ENCODE measurements at regions not wholly inside any gene's neighbourhood (a gene's known extent, or its start where the extent isn't known, plus 50 kb on each side); places are given as distances from the start of the nearest gene placed in this dataset.
A peak's percentile ranks its signal among the peaks of the same experiment; 100 is the strongest.

DNA sequence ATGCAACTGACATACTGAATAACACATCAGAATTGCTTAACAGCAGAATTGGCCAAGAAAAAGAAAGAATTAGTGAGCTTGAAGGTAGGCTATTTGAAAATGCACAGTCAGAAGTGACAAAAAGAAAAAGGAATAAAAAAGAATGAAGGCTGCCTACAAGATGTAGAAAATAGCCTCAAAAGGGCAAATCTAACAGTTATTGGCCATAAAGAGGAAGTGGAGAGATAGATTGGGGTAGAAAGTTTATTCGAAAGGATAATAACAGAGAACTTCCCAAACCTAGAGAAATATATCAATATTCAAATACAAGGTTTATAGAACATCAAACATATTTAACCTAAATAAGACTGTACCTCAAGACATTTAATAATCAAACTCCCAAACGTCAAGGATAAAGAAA is 67.5 kb downstream of the ATP6V1G3 start:
- no peak for DNase-seq (ENCODE audit: low spot score)

DNA sequence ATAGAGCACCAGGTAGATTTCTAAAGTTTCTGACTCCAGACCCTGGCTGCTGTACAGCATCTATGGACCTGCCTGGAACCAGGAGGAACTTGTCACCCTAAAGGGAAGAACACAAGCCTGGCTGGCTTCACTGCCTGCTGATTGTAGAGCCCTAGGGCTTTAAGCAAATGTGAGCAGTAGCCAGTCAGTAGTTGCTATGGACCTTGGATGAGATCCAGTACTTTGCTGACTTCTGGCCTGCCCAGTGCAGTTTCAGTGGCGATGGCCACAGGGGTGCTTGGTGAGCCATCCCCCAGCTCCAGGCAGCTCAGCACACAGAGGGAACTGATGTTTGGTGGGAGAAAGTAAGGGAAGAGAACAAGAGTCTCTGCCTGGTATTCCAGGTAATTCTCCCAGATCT is 68.4 kb downstream of the ATP6V1G3 start:
- DNase-seq (ENCODE audit: low spot score): no peak

DNA sequence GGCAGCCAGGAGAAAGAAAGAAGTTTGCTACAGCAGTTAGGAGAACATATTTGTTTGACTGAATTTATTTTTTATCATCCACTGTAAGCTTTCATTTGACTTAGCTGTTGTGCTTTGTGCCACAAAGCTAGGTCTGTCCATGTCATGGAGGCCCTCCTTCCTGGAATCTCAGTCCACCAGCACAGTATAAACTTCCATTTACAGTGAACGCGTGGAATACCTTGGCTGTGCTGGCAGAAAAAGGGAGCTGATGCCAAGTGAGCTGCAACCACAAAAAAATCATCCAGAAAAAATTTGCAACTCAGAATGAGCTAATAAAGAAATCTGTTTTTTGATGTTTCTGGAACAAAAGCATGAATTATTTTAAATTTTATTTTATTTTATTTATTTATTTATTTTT is 72.6 kb downstream of the ATP6V1G3 start:
- DNase-seq (ENCODE audit: low spot score): no peak

DNA sequence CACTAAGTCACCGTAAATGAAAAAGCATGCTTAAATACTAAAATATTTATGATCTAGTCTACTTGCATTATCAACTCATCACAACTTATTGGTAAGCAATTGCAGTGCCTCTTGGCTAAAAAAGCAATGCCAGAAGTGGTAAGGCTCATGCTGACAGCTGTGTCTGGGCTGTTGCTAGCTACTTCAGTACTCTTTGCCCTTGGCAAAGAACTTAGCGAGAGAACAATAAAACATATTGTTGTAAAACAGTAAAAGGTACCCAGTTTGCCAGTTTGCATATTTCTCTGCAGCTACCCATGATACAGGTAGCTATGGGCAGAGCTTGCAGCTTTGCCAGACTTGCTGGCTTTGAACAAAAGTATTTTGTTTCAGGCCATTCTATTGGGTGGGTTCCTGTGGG is 73.1 kb downstream of the ATP6V1G3 start:
- DNase-seq (ENCODE audit: low spot score): no peak

DNA sequence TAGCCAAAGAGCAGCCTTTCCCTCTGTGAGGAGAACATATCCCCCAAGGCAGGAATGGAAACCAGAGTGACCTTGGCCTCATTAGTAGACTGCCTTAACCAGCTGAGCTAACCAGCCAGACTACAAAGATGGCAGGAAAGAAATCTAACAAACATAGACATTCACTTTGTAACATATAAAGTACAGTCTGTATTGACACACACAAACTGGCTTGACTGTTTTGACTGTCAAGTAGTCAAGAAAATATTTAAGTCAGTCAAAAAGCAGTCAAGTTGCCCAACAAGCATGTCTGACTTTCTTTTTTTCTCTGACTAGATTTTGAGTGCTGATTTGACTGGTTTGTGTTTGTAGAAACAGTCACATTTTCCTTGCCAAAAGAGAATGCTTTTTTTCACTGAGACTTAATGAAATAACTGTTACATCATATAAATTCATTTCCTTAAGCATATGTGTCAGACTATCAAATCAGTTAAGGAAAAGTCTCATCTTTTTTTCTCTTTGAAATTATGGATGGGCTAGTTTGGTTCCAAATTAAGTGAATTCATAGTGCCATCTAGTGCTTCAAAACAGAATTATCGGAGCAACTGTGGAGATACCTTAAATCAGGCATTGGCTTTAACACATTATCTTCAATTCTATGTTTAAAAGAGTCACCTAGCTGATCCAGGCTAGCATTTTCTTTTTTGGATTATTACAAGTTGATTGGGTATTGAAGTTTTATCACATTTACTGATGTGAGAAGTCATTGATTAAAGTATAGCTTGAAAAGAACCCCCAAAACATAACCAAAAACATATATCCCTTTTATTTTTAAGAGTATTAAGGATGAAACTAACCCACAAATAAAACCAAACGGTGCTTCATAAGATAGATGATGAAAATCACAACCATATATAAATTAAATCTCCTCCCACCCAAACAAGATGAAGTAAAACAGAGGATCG is 75.0 kb downstream of the ATP6V1G3 start:
- DNase-seq (ENCODE audit: low spot score): no peak

DNA sequence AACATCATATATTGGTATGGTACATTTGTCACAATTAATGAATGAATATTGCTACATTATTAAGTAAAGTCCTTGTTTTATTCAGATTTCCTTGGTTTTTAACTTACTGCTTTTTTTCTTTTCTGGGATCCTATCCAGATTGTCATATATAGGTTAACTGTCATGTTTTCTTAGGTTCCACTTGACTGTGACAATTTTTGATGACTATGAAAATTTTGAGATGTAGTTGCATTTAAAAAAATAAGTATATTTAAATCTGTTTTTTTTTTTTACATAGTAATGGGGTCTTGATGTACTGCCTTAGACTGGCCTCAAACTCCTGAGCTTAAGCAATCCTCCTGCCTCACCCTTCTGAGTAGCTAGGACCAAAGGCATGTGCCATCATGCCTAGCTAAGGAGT is 76.8 kb downstream of the ATP6V1G3 start:
- DNase-seq (ENCODE audit: low spot score): no peak

DNA sequence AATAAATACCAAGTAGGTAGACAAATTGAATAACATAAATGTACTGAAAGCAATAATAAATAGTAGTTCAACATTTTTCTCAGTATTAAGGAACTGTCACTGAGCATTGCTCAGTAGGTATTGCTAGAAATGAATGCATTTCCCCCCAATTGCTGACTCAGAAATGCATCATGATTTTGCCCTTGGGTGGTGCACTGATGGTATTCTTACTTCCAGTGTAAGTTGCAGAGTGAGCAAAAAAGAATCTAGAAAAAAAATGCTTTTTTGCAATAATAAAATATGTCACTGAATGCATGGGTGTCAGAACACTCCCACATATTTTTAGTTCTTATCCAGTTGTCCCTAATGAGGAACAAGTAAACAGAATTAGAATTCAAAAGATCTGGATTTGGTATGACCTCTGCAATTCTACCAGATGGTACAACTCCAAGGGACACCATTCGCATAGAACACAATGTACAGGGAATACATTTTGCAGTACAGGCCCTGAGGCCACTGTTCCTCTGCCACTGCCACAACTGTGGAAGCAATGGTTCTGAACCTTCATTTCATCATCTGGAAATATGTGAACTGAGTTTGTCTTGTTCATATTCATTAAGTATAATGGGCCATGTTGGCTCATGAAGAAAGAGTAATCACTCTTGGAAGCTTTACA is 78.0 kb downstream of the ATP6V1G3 start:
- no peak for DNase-seq (ENCODE audit: low spot score)

DNA sequence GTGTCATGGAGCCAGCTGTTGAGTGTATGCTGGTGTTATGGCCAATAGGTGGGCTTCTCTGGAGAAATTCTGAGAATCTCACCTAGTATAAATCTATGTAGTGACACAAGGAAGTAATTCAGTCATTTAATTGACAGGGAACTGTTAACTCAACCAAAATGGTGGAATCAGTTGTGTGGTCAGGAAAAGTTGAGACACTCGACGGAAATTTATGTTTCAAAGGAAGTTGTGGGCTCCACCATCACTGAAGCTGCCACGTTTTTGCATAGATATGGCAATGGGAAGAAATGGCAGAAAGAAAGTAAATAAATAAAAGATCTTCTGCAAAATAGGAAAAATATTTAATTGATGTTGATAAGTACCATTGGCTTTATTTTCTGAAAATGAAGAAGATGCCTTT is 84.5 kb downstream of the ATP6V1G3 start:
- no peak for DNase-seq (ENCODE audit: low spot score)

DNA sequence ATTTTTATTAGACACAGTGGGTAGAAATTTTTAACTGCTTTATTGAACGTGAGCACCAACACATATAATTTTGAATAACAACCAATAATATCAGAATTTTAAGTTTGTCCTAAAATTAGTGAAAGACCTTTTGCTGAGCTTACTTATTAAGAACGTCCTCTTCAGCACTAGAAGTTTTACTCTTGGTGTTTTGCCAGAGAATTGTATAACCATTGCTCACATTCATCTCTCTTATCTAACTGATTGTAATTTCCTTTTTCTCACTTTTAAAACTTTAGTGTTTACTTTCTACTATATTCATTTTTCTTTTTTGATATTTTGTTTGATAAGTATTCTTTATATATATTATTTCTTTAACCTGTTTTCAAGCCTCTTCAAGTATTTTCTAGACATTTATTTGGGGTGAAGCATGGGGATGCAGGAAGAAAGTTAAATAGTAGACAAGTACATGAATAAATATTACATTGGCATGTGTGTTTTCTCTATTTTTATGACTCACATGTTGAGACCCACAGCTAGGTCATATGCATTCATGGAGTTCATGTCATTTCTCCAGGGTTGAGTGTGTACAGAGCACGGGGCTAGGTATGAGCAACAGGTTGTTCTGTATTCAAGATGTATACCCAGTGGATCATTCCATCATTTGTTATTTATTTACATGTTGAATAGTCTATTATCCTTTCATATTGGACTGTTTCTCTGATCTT is 90.6 kb downstream of the ATP6V1G3 start:
- DNase-seq (ENCODE audit: low spot score): no peak

DNA sequence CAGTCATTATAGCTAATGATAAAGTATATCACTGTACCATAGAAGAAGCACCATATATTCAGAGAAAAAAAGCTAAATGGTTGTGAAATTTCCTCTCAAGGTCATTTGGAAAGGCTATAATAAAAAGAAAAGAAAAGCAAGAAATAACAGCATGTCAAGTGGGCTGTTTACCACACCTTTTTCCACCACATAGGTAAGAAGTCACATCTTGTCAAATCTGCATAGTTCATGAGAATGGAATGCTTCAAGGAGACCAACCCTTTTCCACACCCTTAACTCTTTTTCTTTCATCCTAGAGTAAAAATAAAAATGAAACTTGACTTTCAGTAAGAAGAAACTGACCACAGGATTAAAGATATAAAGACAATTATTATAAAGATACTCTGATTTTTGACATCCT is 91.2 kb downstream of the ATP6V1G3 start:
- DNase-seq (ENCODE audit: low spot score): no peak

DNA sequence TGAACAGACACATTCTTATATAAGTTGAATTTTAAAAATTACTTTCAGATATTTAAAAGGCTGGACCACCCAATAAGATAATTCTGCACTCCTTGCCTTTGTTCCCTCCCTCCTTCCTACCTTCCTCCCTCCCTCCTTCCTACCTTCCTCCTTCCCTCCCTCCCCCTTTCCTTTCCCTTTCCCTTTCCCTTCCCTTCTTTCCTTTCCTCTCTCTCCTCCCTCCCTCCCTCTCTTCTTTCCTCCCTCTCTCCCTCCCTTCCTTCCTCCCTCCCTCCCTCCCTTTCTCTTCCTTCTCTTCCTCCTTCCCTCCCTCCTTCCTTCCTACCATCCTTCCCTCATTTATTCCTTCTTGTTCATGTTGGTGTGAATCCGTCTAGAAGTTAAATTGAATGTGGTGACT is 93.0 kb downstream of the ATP6V1G3 start:
- DNase-seq (ENCODE audit: low spot score): no peak

DNA sequence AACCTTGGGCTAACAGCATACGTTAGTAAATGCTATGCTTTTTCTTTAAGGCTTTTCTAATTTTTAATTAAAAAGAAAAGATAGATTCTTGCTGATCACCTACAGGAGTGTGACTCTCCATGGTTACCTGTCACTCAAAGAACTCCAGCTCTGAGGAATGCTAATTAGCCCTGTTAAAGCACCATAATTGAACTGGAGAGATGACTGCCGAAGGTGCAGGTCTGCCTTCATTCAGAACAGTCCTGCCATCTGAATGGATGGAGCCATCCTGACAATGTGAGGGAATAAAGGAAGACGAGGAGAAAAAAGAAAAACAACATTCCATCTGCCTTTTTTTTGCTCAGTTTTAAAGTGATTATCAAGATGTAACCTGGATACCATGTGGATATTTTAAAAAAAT is 94.6 kb downstream of the ATP6V1G3 start:
- DNase-seq (ENCODE audit: low spot score): no peak

DNA sequence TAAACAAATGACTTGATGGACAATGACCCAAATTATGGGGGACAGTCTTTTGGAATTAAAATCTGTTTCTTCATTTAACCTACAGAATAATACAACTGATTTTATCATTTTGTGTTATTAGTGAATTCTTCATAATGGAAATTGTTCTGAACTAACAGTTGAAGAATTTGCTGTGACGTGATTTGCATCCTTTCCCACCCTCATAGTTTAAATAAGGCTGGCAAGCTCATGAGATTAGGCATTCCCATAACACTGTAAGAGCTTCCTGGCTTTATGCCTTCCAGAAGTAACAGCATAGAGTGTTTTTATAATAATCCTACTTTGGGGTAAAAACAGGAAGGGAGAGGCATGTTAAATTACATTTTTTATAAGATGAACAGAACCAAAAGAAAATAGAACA is 95.7 kb downstream of the ATP6V1G3 start:
- no peak for DNase-seq (ENCODE audit: low spot score)

DNA sequence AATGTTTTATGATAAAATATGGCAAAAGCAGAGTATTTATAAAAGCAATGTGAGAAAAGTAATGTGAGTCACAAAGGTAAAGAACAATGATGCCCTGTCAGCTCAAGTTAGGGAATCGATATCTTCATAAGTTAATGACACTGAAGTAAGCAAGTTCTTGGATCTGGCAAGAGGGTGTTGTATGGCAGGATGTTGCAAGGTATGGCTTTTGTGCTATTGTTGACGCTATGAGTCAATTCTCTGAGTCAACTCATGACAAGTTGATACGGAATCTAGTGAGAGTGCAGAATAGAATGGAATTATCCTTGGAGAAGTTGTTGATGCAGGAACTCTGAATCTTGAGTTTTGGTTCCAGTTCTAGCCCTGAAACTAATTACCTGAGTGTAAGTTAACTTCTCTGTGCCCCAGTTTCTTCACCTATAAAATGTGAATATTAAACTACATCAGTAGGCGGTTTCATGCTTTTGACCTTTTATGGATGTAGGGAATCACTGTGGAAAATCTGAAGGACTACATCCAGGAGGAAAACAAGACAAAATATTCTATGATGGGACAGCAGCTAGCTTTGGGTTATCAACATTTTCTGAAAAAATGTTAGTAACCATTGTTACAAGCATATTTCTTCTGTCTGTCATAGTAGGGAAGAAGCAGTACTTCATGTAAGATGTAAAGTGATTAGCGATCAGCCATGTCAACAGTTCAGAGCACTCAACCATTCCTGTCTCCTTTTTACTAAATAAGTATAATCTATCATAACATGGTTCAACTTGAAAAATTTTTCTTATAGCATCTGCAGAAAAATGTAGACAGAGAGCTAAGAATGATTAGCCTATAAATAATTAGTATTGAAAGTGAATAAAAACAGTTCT is 96.9 kb downstream of the ATP6V1G3 start:
- peak; percentile 66 for DNase-seq (ENCODE audit: low spot score)

DNA sequence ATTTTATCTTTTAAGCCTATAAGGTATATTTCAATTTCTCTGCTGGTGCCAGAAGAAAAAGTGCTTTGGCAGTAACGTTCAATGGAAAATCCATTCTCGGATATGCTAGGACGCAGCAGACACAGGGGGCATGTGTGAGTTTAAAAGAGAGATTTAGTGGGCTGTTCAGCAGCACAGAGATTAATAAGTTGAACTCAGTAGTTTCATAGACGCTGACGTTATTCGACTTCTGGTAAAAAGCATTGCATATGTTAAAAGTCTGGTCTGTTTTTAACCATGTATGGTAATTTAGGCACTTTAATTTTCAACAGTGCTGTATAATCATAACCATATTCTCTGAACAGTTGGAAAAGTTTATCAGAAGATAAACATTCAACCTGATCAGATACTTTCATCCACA is 99.6 kb downstream of the ATP6V1G3 start:
- DNase-seq (ENCODE audit: low spot score): no peak

DNA sequence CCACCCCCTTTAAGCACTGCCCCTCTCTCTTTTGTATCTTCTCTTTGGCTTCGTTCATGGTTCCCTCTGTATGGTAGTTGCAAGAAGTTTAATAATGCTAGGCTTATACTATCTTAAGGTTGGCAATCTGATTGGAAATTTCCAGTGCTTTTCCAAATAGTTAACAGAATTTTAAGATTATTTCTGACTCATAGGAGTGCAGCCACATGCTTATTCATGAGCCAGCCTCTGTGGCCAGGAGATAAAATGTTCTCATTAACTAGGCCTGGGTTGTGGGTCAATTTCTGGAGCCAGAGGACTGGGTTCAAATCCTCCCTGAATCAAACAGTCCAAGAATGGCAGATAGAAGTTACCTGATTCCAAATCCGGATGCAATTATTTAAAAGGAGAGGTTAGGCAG is 103.1 kb downstream of the ATP6V1G3 start:
- no peak for DNase-seq (ENCODE audit: low spot score)

DNA sequence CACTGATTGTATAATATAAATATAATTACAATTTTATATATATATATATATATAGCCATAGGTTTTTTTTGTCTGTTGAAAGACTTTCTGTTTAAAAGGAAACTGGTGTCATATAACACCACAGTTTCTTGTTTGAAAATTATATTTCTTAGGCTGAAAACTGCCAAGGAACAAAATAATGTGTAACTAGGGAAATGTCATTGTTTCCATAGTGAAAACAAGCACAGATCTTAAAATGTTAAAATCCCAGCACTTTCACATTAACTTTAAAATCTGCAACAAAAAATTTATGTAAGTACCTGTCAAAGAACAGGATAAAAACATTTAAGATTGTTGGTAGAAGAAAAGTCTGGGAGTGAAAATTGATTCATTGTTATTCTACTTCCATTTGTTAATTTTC is 104.2 kb downstream of the ATP6V1G3 start:
- DNase-seq (ENCODE audit: low spot score): no peak

DNA sequence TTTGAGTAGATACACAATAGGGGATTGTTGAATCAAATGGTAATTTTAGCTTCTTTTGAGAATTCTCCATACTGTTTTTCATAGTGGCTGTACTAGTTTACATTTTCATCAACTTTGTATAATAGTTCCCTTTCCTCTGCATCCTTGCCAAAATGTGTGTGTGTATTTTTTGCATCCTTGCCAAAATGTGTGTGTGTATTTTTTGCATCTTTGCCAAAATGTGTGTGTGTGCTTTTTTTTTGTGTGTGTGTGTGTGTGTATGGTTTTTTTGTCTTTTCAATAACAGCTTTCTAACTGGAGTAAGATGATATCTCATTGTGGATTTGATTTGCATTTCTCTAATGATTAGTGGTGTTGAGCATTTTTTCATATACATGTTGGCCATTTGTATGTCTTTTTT is 105.4 kb downstream of the ATP6V1G3 start:
- no peak for DNase-seq (ENCODE audit: low spot score)

DNA sequence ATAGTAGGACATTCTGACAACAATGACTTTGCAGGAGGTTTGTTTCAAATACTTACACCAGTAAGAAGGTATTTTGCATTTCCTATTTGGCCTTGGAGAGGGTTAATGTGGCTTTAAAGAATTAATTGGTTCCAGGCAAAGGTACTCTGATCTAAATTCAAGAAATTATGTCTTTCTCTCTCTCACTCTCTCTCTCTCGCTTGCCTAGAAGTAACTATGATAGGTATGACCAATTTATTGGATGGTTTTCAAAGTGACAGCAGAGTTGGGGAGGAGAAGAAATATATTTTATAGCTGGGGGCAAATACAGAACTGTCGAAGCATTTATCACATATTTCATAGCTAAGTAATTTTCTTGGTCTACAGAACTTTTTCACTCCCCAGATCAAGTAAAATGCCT is 116.0 kb downstream of the ATP6V1G3 start:
- no peak for DNase-seq (ENCODE audit: low spot score)

DNA sequence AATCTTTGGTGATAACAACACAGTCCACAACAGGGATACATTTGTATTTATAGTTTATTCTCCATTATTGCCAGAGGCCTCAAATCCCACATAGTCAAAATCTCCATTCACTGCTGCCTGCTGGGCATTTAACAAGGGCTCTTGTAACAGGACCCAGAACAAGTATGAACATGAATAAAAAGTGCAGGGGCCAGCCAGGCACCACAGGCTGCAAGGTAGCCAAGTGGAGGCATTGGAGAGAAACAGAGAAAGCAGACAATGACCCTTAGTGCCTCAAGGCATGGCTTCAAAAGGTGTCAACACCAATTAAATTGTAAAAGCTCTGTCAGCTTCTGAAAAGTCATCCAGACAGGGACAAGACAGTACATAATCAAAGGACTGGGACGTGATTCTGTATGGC is 116.8 kb downstream of the ATP6V1G3 start:
- no peak for DNase-seq (ENCODE audit: low spot score)

DNA sequence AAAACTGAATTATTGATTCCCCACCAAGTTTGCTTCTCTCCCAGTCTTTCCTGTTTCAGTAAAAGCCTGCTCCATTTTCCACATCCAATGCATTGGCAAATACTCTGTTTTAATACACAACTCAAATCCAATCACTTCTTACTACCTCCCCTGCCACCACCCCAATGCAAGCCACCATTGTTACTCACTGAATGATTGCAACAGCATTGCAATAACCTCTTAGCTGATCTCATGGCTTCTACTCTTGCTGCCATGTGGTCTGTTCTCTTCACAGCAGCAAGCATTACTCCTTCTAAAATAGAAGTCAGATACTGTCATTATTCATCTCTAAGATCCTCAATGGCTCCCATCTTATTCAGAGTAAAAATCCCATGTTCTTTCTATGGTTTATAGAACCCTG is 123.4 kb downstream of the ATP6V1G3 start:
- no peak for DNase-seq (ENCODE audit: low spot score)

DNA sequence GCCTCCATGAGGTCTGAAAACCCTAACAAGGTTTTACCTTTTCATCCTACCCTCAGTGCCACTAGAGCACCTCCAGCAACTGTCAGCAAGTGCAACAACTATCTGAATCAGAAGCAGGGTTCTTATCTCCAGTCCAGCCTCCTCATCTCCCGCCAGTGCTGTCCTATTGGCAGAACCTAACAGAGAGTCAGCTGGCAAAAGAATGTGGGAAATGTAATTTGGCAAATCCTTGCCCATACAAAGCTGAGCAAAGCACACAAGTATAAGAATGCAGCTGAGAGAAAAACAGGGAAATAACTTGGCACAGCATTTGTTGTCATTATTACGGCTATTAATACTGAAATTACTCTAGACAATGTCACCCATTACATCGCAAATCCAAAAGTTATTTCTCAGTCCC is 124.2 kb downstream of the ATP6V1G3 start:
- DNase-seq (ENCODE audit: low spot score): no peak

All from mucosa of gallbladder (tissue), 1 donor.